Peyer's patch (tissue), 4 donors: ENCODE measurements at regions not wholly inside any gene's neighbourhood (a gene's known extent, or its start where the extent isn't known, plus 50 kb on each side); places are given as distances from the start of the nearest gene placed in this dataset.

Experiments
- CTCF ChIP-seq, 6 experiments: fragments of 450-650 bp in 4 of 6; fragments of 200-600 bp in 2 of 6; sonication (generic) in 1 of 6; IDR thresholded peaks; one replicate each; pipeline ENCODE4 v1.5.1; 2017 to 2019; ENCODE audit warnings: antibody characterized with exemption in 6 of 6, mild to moderate bottlenecking in 3 of 6, moderate library complexity in 1 of 6
- POLR2A ChIP-seq, 2 donors: fragments of 450-650 bp; IDR thresholded peaks; one replicate each; pipeline ENCODE4 v1.5.1; 2017; ENCODE audit warnings: antibody characterized with exemption in 2 of 2, mild to moderate bottlenecking in 2 of 2, moderate library complexity in 2 of 2

DNA sequence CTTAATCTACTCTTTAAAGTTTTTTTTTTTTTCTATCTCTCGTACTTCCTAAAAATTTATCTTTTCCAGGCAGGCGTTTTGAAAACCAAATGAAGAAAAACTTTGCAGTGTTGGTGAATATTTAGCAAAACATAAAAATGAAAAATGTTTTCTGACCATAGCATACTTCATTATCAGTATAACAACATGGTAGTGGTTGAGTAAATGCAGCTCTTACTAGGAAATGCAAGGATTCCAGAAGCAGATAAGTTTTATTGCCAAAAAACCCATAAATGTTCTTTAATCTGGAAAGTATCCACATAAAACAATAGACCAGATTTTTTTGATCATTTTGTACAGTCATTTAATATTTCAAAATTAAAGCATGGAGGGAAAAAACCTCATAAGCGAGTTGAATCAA is 136.9 kb upstream of the GUCY1A1 start:
- TF ChIP-seq CTCF (IDR thresholded peaks at IDR 0.05) (no peak), POLR2A (IDR thresholded peaks at IDR 0.05) (no peak)
